ENCODE measurements at regions not wholly inside any gene's neighbourhood (a gene's known extent, or its start where the extent isn't known, plus 50 kb on each side); places are given as distances from the start of the nearest gene placed in this dataset.
"Not testable (repeated sequence)": the region's sequence is repeated elsewhere in the genome, so short reads cannot be mapped to it uniquely, and the experiment has no call there.

- no peak for ATAC-seq
- BruUV-seq (replicated peaks) = no TSS peak
- Histone ChIP-seq H3K27ac (ENCODE audit: extremely low read length, insufficient read depth, low read length) (no peak overlapping the region), H4K20me1 (ENCODE audit: insufficient read depth, low read length) (no peaks in the 10 kb centered on the region), H3K9ac (ENCODE audit: insufficient read depth, low read depth, low read length) (no peak overlapping the region), H3K4me1 (ENCODE audit: insufficient read depth, low read length) (no peaks in the 10 kb centered on the region), H3K4me3 (replicated peaks in 1 of 3; ENCODE audit: insufficient read depth in 1 of 3, low read depth in 2 of 3, low read length in 3 of 3) (no peak overlapping the region), H3K79me2 (ENCODE audit: insufficient read depth, low read length) (no peaks in the 10 kb centered on the region), H3K36me3 (replicated peaks in 1 of 2; ENCODE audit: control insufficient read depth in 1 of 2, insufficient read depth in 2 of 2, low read length in 2 of 2) (no peaks in the 10 kb centered on the region), H3K4me2 (ENCODE audit: low read depth, low read length) (no peak overlapping the region), H3K9me3 (ENCODE audit: low read length) (no peaks in the 10 kb centered on the region), H3K27me3 (ENCODE audit: control insufficient read depth in 1 of 2, insufficient read depth in 2 of 2, low read length in 2 of 2) (no peaks in the 10 kb centered on the region), H2AFZ (ENCODE audit: low read length) (no peak overlapping the region)
- in situ Hi-C loops (cut with HindIII; ENCODE audit: extremely low pct_ligation_motif_present, low pct_unique_long_range_greater_than_20kb) = no loop called here
- no peak for FAIRE-seq
- ChIA-PET POLR2A (no interaction called here), CTCF (ENCODE audit: low intra/inter-chr PET ratio, low total read pairs) (no interaction called here)
- 0% methylated on average over 3 of the region's 3 CpGs for WGBS (ENCODE audit: low lambda C conversion rate)
- intact Hi-C loops (cut with micrococcal nuclease; ENCODE audit: unreplicated experiment) = no loop called here
- no peak for DNase-seq (ENCODE audit: low spot score)
- TF ChIP-seq NCOA5 (CRISPR knock-in tag; IDR thresholded peaks at IDR 0.05) (no peak), REPIN1 (CRISPR knock-in tag; IDR thresholded peaks at IDR 0.05; ENCODE audit: borderline replicate concordance, low read depth) (no peak), ZSCAN21 (CRISPR knock-in tag; IDR thresholded peaks at IDR 0.05; ENCODE audit: borderline replicate concordance) (no peak), FOXJ3 (CRISPR knock-in tag; IDR thresholded peaks at IDR 0.05; ENCODE audit: borderline replicate concordance) (no peak), FOXA1 (IDR thresholded peaks at IDR 0.05) (no peak), FOXA1 (CRISPR knock-in tag; IDR thresholded peaks at IDR 0.05) (no peak), NR1H2 (CRISPR knock-in tag; IDR thresholded peaks at IDR 0.05; ENCODE audit: borderline replicate concordance, low read depth) (no peak), CSRNP1 (CRISPR knock-in tag; IDR thresholded peaks at IDR 0.05) (no peak)
- TF ChIP-seq, protein P1, sequence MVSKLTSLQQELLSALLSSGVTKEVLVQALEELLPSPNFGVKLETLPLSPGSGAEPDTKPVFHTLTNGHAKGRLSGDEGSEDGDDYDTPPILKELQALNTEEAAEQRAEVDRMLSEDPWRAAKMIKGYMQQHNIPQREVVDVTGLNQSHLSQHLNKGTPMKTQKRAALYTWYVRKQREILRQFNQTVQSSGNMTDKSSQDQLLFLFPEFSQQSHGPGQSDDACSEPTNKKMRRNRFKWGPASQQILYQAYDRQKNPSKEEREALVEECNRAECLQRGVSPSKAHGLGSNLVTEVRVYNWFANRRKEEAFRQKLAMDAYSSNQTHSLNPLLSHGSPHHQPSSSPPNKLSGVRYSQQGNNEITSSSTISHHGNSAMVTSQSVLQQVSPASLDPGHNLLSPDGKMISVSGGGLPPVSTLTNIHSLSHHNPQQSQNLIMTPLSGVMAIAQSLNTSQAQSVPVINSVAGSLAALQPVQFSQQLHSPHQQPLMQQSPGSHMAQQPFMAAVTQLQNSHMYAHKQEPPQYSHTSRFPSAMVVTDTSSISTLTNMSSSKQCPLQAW (CRISPR knock-in tag; IDR thresholded peaks at IDR 0.05) = no peak
- TF ChIP-seq, protein P2, sequence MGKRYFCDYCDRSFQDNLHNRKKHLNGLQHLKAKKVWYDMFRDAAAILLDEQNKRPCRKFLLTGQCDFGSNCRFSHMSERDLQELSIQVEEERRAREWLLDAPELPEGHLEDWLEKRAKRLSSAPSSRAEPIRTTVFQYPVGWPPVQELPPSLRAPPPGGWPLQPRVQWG (CRISPR knock-in tag; IDR thresholded peaks at IDR 0.05; ENCODE audit: borderline replicate concordance, low read depth) = no peak
Observed at GRCh38 chrX:119325456-119325855, 73.7 kb upstream of the SLC25A43 start.

GRCh38 chrX:119331873-119332272, 67.3 kb upstream of the SLC25A43 start:
- not testable (repeated sequence) for ATAC-seq

More at GRCh38 chrX:119331873-119332272, 67.3 kb upstream of the SLC25A43 start:
- H3K9ac ChIP-seq (ENCODE audit: insufficient read depth, low read depth, low read length); H3K36me3 ChIP-seq (replicated peaks in 1 of 2; ENCODE audit: control insufficient read depth in 1 of 2, insufficient read depth in 2 of 2, low read length in 2 of 2); POLR2A ChIA-PET; CTCF ChIA-PET (ENCODE audit: low intra/inter-chr PET ratio, low total read pairs); BruUV-seq (replicated peaks); H2AFZ ChIP-seq (ENCODE audit: low read length); H3K4me3 ChIP-seq (replicated peaks in 1 of 3; ENCODE audit: insufficient read depth in 1 of 3, low read depth in 2 of 3, low read length in 3 of 3); H3K27ac ChIP-seq (ENCODE audit: extremely low read length, insufficient read depth, low read length); H3K4me1 ChIP-seq (ENCODE audit: insufficient read depth, low read length); H3K9me3 ChIP-seq (ENCODE audit: low read length); intact Hi-C loops (cut with micrococcal nuclease; ENCODE audit: unreplicated experiment); DNase-seq (ENCODE audit: low spot score); H3K27me3 ChIP-seq (ENCODE audit: control insufficient read depth in 1 of 2, insufficient read depth in 2 of 2, low read length in 2 of 2); H4K20me1 ChIP-seq (ENCODE audit: insufficient read depth, low read length); FAIRE-seq; in situ Hi-C loops (cut with HindIII; ENCODE audit: extremely low pct_ligation_motif_present, low pct_unique_long_range_greater_than_20kb); H3K79me2 ChIP-seq (ENCODE audit: insufficient read depth, low read length); H3K4me2 ChIP-seq (ENCODE audit: low read depth, low read length): not testable (repeated sequence)
- WGBS (ENCODE audit: low lambda C conversion rate) = no CpG with 5 or more reads among the region's 28 CpGs

Data from HepG2 (cell line).